DND-41 (cell line): ENCODE measurements at regions not wholly inside any gene's neighbourhood (a gene's known extent, or its start where the extent isn't known, plus 50 kb on each side); places are given as distances from the start of the nearest gene placed in this dataset.

Experiments used
- ATAC-seq: fragments of 200-7000 bp; cut with Tn5 transposase; 3 replicates; pipeline ENCODE4 v1.9.1; 2021; ENCODE audit warnings: low read depth; ENCODE audit not compliant: insufficient read depth
- DNase-seq: peaks from one replicate; pipeline ENCODE4 v3.0.0-alpha.2; 2020
- H2AFZ ChIP-seq: 2 replicates; pipeline ENCODE4 v1.6.0; 2012; ENCODE audit warnings: low read depth, low read length
- H3K27ac ChIP-seq: 2 replicates; pipeline ENCODE4 v1.5.1; 2012; ENCODE audit warnings: low read length, inconsistent platforms
- H3K27me3 ChIP-seq: fragments of 200-600 bp; sonication (generic); 2 replicates; pipeline ENCODE4 v1.6.0; 2012; ENCODE audit warnings: low read length, mild to moderate bottlenecking, inconsistent platforms; ENCODE audit not compliant: insufficient read depth, poor library complexity
- H3K36me3 ChIP-seq: 2 replicates; pipeline ENCODE4 v1.5.1; 2012; ENCODE audit warnings: low read length, inconsistent platforms; ENCODE audit not compliant: insufficient read depth
- H3K4me1 ChIP-seq: 2 replicates; pipeline ENCODE4 v1.5.1; 2012; ENCODE audit warnings: mild to moderate bottlenecking, low read length; ENCODE audit not compliant: insufficient read depth
- H3K4me2 ChIP-seq: 2 replicates; pipeline ENCODE4 v1.6.0; 2012; ENCODE audit warnings: mild to moderate bottlenecking, moderate library complexity, low read length, inconsistent platforms; ENCODE audit not compliant: insufficient read depth
- H3K4me3 ChIP-seq, 2 experiments: fragments of 200-600 bp in 1 of 2; shearing (Covaris generic) in 1 of 2; 2 replicates each; pipeline ENCODE4 v1.5.1; 2012 to 2016; ENCODE audit warnings: inconsistent platforms in 2 of 2, low read length in 2 of 2, mild to moderate bottlenecking in 2 of 2, low read depth in 1 of 2, moderate library complexity in 1 of 2
- H3K79me2 ChIP-seq: 2 replicates; pipeline ENCODE4 v1.6.0; 2012; ENCODE audit warnings: low read length, inconsistent platforms; ENCODE audit not compliant: insufficient read depth
- H3K9ac ChIP-seq: 2 replicates; pipeline ENCODE4 v1.6.0; 2012; ENCODE audit warnings: low read depth, mild to moderate bottlenecking, inconsistent platforms, low read length, moderate library complexity
- H3K9me3 ChIP-seq: 2 replicates; pipeline ENCODE4 v1.5.1; 2012; ENCODE audit warnings: low read length, moderate library complexity, mild to moderate bottlenecking, inconsistent platforms; ENCODE audit not compliant: insufficient read depth, severe bottlenecking
- H4K20me1 ChIP-seq: 2 replicates; pipeline ENCODE4 v1.6.0; 2012; ENCODE audit warnings: low read length; ENCODE audit not compliant: insufficient read depth
- EZH2 ChIP-seq: IDR thresholded peaks from 3 replicates; pipeline ENCODE4 v1.6.1; 2012; ENCODE audit warnings: borderline replicate concordance, low read depth, mild to moderate bottlenecking, moderate library complexity, low read length, inconsistent platforms; ENCODE audit not compliant: severe bottlenecking
- TF ChIP-seq, protein P1 (sequence below): IDR thresholded peaks from 2 replicates; pipeline ENCODE4 v1.5.1; 2012; ENCODE audit warnings: borderline replicate concordance, low read length, moderate library complexity, mild to moderate bottlenecking; ENCODE audit not compliant: poor library complexity, severe bottlenecking; ENCODE audit errors: extremely low read depth

DNA sequence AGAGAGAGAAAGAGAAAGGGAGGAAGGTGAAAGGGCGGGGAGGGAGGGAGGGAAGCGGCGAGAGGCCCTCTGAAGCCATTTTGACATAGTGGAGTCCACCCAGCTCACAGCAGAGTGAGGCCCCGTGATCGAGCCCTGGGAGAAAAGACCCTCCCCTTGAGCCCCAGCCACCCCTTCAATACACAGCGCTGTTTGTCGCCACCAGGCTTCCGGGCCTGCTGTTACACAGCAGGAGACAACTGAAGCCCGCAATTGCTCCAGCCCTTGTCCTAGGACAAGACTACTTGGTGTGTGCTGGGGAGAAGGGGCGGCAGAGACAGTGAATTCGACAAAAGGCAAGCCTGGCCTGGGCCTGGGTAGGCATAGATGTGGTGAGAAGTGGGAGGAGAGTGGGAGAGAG, 67.3 kb downstream of the PRR18 start:
- H2AFZ ChIP-seq: no peak overlapping the region
- peaks cover 47% of the 10 kb centered on the region for H3K4me1 ChIP-seq
- H3K9ac ChIP-seq: no peak overlapping the region
- no peaks in the 10 kb centered on the region for H3K9me3 ChIP-seq
- no peak overlapping the region for H3K4me2 ChIP-seq
- TF ChIP-seq EZH2: no peak
- TF ChIP-seq, protein P1, sequence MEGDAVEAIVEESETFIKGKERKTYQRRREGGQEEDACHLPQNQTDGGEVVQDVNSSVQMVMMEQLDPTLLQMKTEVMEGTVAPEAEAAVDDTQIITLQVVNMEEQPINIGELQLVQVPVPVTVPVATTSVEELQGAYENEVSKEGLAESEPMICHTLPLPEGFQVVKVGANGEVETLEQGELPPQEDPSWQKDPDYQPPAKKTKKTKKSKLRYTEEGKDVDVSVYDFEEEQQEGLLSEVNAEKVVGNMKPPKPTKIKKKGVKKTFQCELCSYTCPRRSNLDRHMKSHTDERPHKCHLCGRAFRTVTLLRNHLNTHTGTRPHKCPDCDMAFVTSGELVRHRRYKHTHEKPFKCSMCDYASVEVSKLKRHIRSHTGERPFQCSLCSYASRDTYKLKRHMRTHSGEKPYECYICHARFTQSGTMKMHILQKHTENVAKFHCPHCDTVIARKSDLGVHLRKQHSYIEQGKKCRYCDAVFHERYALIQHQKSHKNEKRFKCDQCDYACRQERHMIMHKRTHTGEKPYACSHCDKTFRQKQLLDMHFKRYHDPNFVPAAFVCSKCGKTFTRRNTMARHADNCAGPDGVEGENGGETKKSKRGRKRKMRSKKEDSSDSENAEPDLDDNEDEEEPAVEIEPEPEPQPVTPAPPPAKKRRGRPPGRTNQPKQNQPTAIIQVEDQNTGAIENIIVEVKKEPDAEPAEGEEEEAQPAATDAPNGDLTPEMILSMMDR: no peak
- no peaks in the 10 kb centered on the region for H4K20me1 ChIP-seq
- ATAC-seq (no peak), DNase-seq (no peak)
- no peaks in the 10 kb centered on the region for H3K79me2 ChIP-seq
- no peak overlapping the region; the same call in 1 of the 2 replicates for H3K27ac ChIP-seq
- H3K27me3 ChIP-seq: no peaks in the 10 kb centered on the region
- H3K4me3 ChIP-seq: no peak overlapping the region
- no peaks in the 10 kb centered on the region for H3K36me3 ChIP-seq

DNA sequence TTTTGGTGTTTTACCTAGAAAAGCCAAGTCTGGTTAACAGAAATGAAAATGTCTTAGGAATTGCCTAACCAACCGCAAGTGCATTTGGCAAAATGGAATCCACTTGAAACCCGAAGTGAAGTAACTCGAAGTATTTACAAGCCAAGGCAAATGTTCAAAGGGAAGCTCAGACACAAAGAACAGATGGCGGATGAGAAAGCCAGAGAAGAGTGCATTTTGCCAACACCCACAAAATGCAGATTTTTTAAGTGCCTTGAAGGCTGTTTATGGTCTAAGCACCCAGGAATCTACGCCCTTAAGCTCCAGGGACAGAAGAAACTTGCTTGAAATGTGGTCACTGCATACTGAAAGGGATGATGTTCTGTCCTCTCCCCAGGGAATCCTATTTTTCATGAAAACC, 70.0 kb upstream of the TBXT start:
- no peak; the same call in 2 of the 3 replicates for ATAC-seq
- peaks cover 16% of the 10 kb centered on the region for H3K4me1 ChIP-seq

DNA sequence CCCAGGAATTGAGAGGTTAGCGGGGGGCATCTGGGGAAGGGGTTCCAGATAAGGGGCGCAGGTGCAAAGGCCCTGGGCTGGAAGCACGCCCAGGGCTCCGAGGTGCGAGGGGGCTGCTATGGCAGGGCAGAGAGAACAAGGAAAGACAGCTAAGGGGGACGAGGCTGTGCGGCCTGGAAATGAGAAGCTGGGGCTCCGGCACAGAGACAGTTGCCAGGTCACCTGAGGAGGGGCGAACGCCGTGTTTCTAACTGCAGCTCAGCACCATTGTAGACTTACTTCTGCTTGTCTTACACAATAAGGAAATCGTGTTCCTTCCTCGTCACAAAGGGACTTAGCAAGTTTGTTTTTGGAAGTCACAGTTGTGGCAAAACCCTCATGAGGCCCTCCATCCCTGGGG, 68.9 kb upstream of the TBXT start:
- Histone ChIP-seq H3K79me2 (no peaks in the 10 kb centered on the region), H2AFZ (no peak overlapping the region), H3K4me3 (no peak overlapping the region), H3K4me2 (no peak overlapping the region), H3K9me3 (no peaks in the 10 kb centered on the region), H3K27me3 (no peaks in the 10 kb centered on the region), H3K9ac (no peak overlapping the region), H3K4me1 (peaks cover 22% of the 10 kb centered on the region), H3K27ac (no peak overlapping the region), H4K20me1 (no peaks in the 10 kb centered on the region), H3K36me3 (no peaks in the 10 kb centered on the region)
- DNase-seq (no peak), ATAC-seq (no peak)
- TF ChIP-seq, protein P1: no peak
- no peak for TF ChIP-seq EZH2

More for the DNA sequence above, 70.0 kb upstream of the TBXT start:
- Histone ChIP-seq H3K79me2 (no peaks in the 10 kb centered on the region), H3K4me2 (no peak overlapping the region), H3K9ac (no peak overlapping the region), H3K27ac (no peak overlapping the region), H3K4me3 (no peak overlapping the region), H2AFZ (no peak overlapping the region), H4K20me1 (no peaks in the 10 kb centered on the region), H3K27me3 (no peaks in the 10 kb centered on the region), H3K36me3 (no peaks in the 10 kb centered on the region), H3K9me3 (no peaks in the 10 kb centered on the region)
- no peak for TF ChIP-seq EZH2
- TF ChIP-seq, protein P1: no peak
- DNase-seq: no peak
